Glutamatergic neuron (in vitro differentiated cells): ENCODE measurements at regions not wholly inside any gene's neighbourhood (a gene's known extent, or its start where the extent isn't known, plus 50 kb on each side); places are given as distances from the start of the nearest gene placed in this dataset.

Experiments
- DNase-seq: peaks from one replicate; pipeline ENCODE4 v3.0.0; 2022
- H3K27ac Mint-ChIP-seq: one replicate; pipeline ENCODE4 v1.8.0; 2020; ENCODE audit warnings: mild to moderate bottlenecking, mixed read lengths, inconsistent platforms; ENCODE audit not compliant: unreplicated experiment
- H3K27me3 Mint-ChIP-seq: one replicate; pipeline ENCODE4 v1.8.0; 2020; ENCODE audit warnings: mild to moderate bottlenecking, moderate library complexity, mixed read lengths, inconsistent platforms; ENCODE audit not compliant: unreplicated experiment
- H3K36me3 Mint-ChIP-seq: one replicate; pipeline ENCODE4 v1.8.0; 2020; ENCODE audit warnings: mild to moderate bottlenecking, mixed read lengths, inconsistent platforms; ENCODE audit not compliant: unreplicated experiment
- H3K4me1 Mint-ChIP-seq: one replicate; pipeline ENCODE4 v1.8.0; 2020; ENCODE audit warnings: mild to moderate bottlenecking, low read depth, mixed read lengths, inconsistent platforms; ENCODE audit not compliant: unreplicated experiment
- H3K4me3 Mint-ChIP-seq: one replicate; pipeline ENCODE4 v1.8.0; 2020; ENCODE audit warnings: mild to moderate bottlenecking, mixed read lengths, inconsistent platforms; ENCODE audit not compliant: unreplicated experiment
- H3K9me3 Mint-ChIP-seq: one replicate; pipeline ENCODE4 v1.8.0; 2020; ENCODE audit warnings: mild to moderate bottlenecking, moderate library complexity, mixed read lengths, inconsistent platforms; ENCODE audit not compliant: unreplicated experiment
- TF ChIP-seq, protein P1 (sequence below): fragments of 200-600 bp; sonication (generic); IDR thresholded peaks from one replicate; pipeline ENCODE4 v1.5.0; 2021; ENCODE audit not compliant: partially characterized antibody, unreplicated experiment

DNA sequence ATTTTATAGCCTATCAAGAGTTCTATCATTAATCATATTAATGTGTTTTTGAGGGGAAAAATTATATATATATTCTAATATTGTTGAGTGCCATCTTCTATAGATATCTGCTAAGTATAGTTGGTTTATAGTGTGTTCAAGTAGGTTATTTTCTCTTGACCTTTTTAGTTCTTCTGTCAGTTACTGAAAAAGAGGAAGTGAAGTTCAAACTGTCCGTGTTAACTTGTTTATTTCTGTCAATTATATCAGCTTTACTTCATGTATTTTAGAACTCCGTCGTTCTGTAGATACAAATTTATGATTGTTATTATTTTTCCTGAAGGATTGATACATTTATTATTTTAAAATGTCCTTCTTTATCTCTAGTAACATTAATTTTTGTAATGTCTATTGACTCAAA, 1209.1 kb downstream of the CDH12 start:
- no peaks in the 10 kb centered on the region for H3K36me3 Mint-ChIP-seq
- TF ChIP-seq, protein P1, sequence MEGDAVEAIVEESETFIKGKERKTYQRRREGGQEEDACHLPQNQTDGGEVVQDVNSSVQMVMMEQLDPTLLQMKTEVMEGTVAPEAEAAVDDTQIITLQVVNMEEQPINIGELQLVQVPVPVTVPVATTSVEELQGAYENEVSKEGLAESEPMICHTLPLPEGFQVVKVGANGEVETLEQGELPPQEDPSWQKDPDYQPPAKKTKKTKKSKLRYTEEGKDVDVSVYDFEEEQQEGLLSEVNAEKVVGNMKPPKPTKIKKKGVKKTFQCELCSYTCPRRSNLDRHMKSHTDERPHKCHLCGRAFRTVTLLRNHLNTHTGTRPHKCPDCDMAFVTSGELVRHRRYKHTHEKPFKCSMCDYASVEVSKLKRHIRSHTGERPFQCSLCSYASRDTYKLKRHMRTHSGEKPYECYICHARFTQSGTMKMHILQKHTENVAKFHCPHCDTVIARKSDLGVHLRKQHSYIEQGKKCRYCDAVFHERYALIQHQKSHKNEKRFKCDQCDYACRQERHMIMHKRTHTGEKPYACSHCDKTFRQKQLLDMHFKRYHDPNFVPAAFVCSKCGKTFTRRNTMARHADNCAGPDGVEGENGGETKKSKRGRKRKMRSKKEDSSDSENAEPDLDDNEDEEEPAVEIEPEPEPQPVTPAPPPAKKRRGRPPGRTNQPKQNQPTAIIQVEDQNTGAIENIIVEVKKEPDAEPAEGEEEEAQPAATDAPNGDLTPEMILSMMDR: no peak
- H3K9me3 Mint-ChIP-seq: no peaks in the 10 kb centered on the region
- H3K4me3 Mint-ChIP-seq: no peak overlapping the region
- DNase-seq: no peak
- H3K27ac Mint-ChIP-seq: no peak overlapping the region
- H3K27me3 Mint-ChIP-seq: no peaks in the 10 kb centered on the region
- no peaks in the 10 kb centered on the region for H3K4me1 Mint-ChIP-seq

DNA sequence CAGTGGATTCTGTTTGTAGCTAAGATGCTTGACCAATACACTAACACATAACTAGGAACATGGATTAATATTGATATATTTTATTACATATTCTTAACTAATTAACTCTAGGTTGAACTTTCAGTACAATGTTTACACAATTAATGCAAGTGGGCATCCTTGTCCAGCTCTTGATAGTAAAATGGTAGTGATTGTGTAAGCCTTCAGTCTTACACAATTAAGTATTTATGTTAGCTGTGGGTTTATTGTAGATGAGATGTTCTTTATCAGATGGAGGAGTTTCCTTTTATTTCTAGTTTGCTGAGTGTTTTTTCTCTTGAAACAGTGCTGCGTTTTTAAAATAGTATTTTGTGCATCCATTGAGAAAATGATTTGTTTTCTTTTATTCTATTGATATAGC, 1210.8 kb downstream of the CDH12 start:
- Mint-ChIP-seq H3K9me3 (no peaks in the 10 kb centered on the region), H3K4me3 (no peak overlapping the region), H3K4me1 (no peaks in the 10 kb centered on the region), H3K36me3 (no peaks in the 10 kb centered on the region), H3K27ac (no peak overlapping the region), H3K27me3 (no peaks in the 10 kb centered on the region)
- DNase-seq: no peak
- TF ChIP-seq, protein P1: no peak

DNA sequence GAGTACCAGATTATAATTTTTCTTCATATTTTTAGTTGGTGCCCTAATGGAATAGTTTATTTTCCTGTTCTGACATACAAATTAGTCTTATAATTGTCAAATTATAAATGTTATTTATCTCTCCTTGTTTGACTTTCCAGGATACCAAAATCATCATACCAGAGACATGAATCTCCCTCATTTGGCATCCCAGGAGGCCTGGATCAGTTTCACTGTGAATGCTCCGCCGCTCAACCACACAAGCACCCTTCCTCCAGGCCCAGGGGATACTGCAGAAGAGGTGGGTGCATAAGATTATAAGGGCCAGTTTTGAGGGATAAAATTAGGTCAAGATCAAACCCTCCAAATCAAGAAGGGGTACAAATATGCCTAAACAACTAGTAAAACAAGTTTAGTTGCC, 1229.3 kb downstream of the CDH12 start:
- Mint-ChIP-seq H3K27me3 (peaks cover 2% of the 10 kb centered on the region), H3K27ac (no peak overlapping the region), H3K9me3 (no peaks in the 10 kb centered on the region), H3K4me3 (no peak overlapping the region), H3K4me1 (no peaks in the 10 kb centered on the region), H3K36me3 (no peaks in the 10 kb centered on the region)
- TF ChIP-seq, protein P1: no peak
- DNase-seq: no peak

GRCh38 chr5:21615195-21615765, 1237.9 kb downstream of the CDH12 start:
- peaks cover 2% of the 10 kb centered on the region for H3K27me3 Mint-ChIP-seq
- DNase-seq: no peak
- H3K4me1 Mint-ChIP-seq: peaks cover 2% of the 10 kb centered on the region
- no peaks in the 10 kb centered on the region for H3K9me3 Mint-ChIP-seq
- H3K27ac Mint-ChIP-seq: no peak overlapping the region
- TF ChIP-seq, protein P1: no peak
- no peaks in the 10 kb centered on the region for H3K36me3 Mint-ChIP-seq
- H3K4me3 Mint-ChIP-seq: no peak overlapping the region

DNA sequence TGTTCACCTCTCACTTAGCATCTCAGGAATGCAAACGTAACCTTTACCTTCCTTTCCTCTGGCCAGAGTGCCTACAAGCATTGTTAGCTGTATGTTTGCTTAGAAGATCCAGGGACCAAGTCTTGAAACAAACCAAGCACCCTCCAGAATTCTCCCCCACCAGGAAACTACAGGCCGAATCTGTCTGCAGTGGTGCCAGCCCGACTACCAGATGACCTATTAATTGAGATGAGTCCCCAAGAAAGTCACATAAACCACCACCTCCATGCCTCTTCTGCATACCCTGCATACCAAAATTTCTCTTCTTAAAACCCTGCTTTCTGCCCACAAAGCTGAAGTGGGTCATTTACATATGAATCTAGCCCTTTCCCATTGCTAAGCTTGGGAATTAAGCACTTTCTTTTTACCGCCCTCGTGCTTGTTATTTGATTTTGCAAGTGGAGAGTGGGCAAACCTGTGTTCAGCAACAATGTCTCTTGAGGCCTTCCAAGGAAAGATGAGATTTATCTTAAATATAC, 1239.1 kb downstream of the CDH12 start:
- Mint-ChIP-seq H3K27me3 (no peaks in the 10 kb centered on the region), H3K4me1 (peaks cover 2% of the 10 kb centered on the region), H3K36me3 (no peaks in the 10 kb centered on the region), H3K27ac (no peak overlapping the region), H3K9me3 (no peaks in the 10 kb centered on the region), H3K4me3 (no peak overlapping the region)
- no peak for DNase-seq
- TF ChIP-seq, protein P1: no peak
